Activated T-cell treated with anti-CD3 and anti-CD28 coated beads, Interleukin-2, amount 50 U/mL, for 72 hours (primary cell): ENCODE measurements at regions not wholly inside any gene's neighbourhood (a gene's known extent, or its start where the extent isn't known, plus 50 kb on each side); places are given as distances from the start of the nearest gene placed in this dataset.
A peak's percentile ranks its signal among the peaks of the same experiment; 100 is the strongest.

Source experiments
- ATAC-seq, 2 donors: fragments of 150-1000 bp; cut with Tn5 transposase; replicated peaks in 1 of 2; 2 replicates each; pipeline ENCODE4 v1.10.0; 2021; ENCODE audit warnings: moderate library complexity in 2 of 2, mild to moderate bottlenecking in 1 of 2
- DNase-seq, 2 donors: peaks; one replicate each; pipeline ENCODE4 v3.0.0; 2021 to 2022; ENCODE audit warnings: mixed read lengths in 1 of 2
- H3K27ac Mint-ChIP-seq: one replicate; pipeline ENCODE4 v1.8.0; 2022; ENCODE audit warnings: mild to moderate bottlenecking, moderate library complexity, mixed read lengths
- H3K27me3 Mint-ChIP-seq: one replicate; pipeline ENCODE4 v1.8.0; 2022; ENCODE audit warnings: low read depth, mixed read lengths
- H3K36me3 Mint-ChIP-seq, 2 donors: one replicate each; pipeline ENCODE4 v1.8.0; 2022; ENCODE audit warnings: mixed read lengths in 2 of 2, mild to moderate bottlenecking in 1 of 2; ENCODE audit not compliant: insufficient read depth in 2 of 2
- H3K4me1 Mint-ChIP-seq: one replicate; pipeline ENCODE4 v1.8.0; 2022; ENCODE audit warnings: low read depth, mixed read lengths
- H3K4me3 Mint-ChIP-seq, 2 donors: one replicate each; pipeline ENCODE4 v1.8.0; 2022; ENCODE audit warnings: mild to moderate bottlenecking in 2 of 2, mixed read lengths in 2 of 2, moderate library complexity in 2 of 2
- H3K9me3 Mint-ChIP-seq, 2 donors: one replicate each; pipeline ENCODE4 v1.8.0; 2022; ENCODE audit warnings: mixed read lengths in 2 of 2

GRCh38 chr2:43050866-43051265 is 175.5 kb downstream of the ZFP36L2 start:
- Mint-ChIP-seq H3K4me1 (peaks cover 39% of the 10 kb centered on the region), H3K36me3 (no peaks in the 10 kb centered on the region), H3K27me3 (no peaks in the 10 kb centered on the region), H3K4me3 (no peak overlapping the region), H3K27ac (no peak overlapping the region), H3K9me3 (no peaks in the 10 kb centered on the region)
- no peak for DNase-seq
- ATAC-seq: no peak

- DNase-seq (no peak), ATAC-seq (no peak)
- Mint-ChIP-seq H3K4me1 (peaks cover 39% of the 10 kb centered on the region), H3K36me3 (no peaks in the 10 kb centered on the region), H3K27me3 (no peaks in the 10 kb centered on the region), H3K9me3 (no peaks in the 10 kb centered on the region), H3K4me3 (no peak overlapping the region), H3K27ac (no peak overlapping the region)
Measured at GRCh38 chr2:43049836-43050801, 176.3 kb downstream of the ZFP36L2 start.

GRCh38 chr2:43047187-43047780 is 179.1 kb downstream of the ZFP36L2 start:
- no peaks in the 10 kb centered on the region for H3K27me3 Mint-ChIP-seq
- no peaks in the 10 kb centered on the region for H3K36me3 Mint-ChIP-seq
- DNase-seq (no peak), ATAC-seq (peak; percentile 47 to 48)
- peak overlapping the region in 1 of 2 donors; percentile 36 for H3K4me3 Mint-ChIP-seq
- H3K27ac Mint-ChIP-seq: no peak overlapping the region
- H3K9me3 Mint-ChIP-seq: no peaks in the 10 kb centered on the region
- H3K4me1 Mint-ChIP-seq: peaks cover 38% of the 10 kb centered on the region

GRCh38 chr2:43045866-43046265 is 180.5 kb downstream of the ZFP36L2 start:
- Mint-ChIP-seq H3K4me3 (no peak overlapping the region), H3K36me3 (no peaks in the 10 kb centered on the region), H3K4me1 (peaks cover 24% of the 10 kb centered on the region), H3K27ac (no peak overlapping the region), H3K27me3 (no peaks in the 10 kb centered on the region), H3K9me3 (no peaks in the 10 kb centered on the region)
- ATAC-seq (no peak), DNase-seq (no peak)

GRCh38 chr2:43044093-43044681 is 182.2 kb downstream of the ZFP36L2 start:
- H3K9me3 Mint-ChIP-seq: no peaks in the 10 kb centered on the region

GRCh38 chr2:43043553-43043870 is 182.9 kb downstream of the ZFP36L2 start:
- DNase-seq (no peak), ATAC-seq (no peak)
- H3K4me1 Mint-ChIP-seq: peaks cover 26% of the 10 kb centered on the region
- no peaks in the 10 kb centered on the region for H3K36me3 Mint-ChIP-seq
- H3K27ac Mint-ChIP-seq: no peak overlapping the region
- no peaks in the 10 kb centered on the region for H3K9me3 Mint-ChIP-seq
- no peak overlapping the region for H3K4me3 Mint-ChIP-seq
- H3K27me3 Mint-ChIP-seq: no peaks in the 10 kb centered on the region

More at GRCh38 chr2:43044093-43044681, 182.2 kb downstream of the ZFP36L2 start:
- Mint-ChIP-seq H3K4me3 (no peak overlapping the region), H3K4me1 (peaks cover 26% of the 10 kb centered on the region), H3K36me3 (no peaks in the 10 kb centered on the region), H3K27ac (no peak overlapping the region), H3K27me3 (no peaks in the 10 kb centered on the region)
- DNase-seq (no peak), ATAC-seq (no peak)

GRCh38 chr2:43041661-43042360 is 184.6 kb downstream of the ZFP36L2 start:
- no peaks in the 10 kb centered on the region for H3K9me3 Mint-ChIP-seq
- ATAC-seq (no peak), DNase-seq (no peak)
- H3K4me3 Mint-ChIP-seq: no peak overlapping the region
- no peaks in the 10 kb centered on the region for H3K36me3 Mint-ChIP-seq
- no peak overlapping the region for H3K27ac Mint-ChIP-seq
- no peaks in the 10 kb centered on the region for H3K27me3 Mint-ChIP-seq
- H3K4me1 Mint-ChIP-seq: peaks cover 16% of the 10 kb centered on the region

GRCh38 chr2:43041173-43041591 is 185.2 kb downstream of the ZFP36L2 start:
- H3K27me3 Mint-ChIP-seq: no peaks in the 10 kb centered on the region
- peaks cover 11% of the 10 kb centered on the region for H3K4me1 Mint-ChIP-seq
- no peak for DNase-seq

GRCh38 chr2:43040084-43040854 is 186.1 kb downstream of the ZFP36L2 start:
- peak; percentile 66 to 77 for ATAC-seq
- Mint-ChIP-seq H3K4me3 (no peak overlapping the region), H3K9me3 (no peaks in the 10 kb centered on the region), H3K27me3 (no peaks in the 10 kb centered on the region), H3K27ac (no peak overlapping the region), H3K36me3 (no peaks in the 10 kb centered on the region), H3K4me1 (peaks cover 11% of the 10 kb centered on the region)
- no peak for DNase-seq

More at GRCh38 chr2:43041173-43041591, 185.2 kb downstream of the ZFP36L2 start:
- no peaks in the 10 kb centered on the region for H3K9me3 Mint-ChIP-seq
- no peak overlapping the region for H3K4me3 Mint-ChIP-seq
- H3K27ac Mint-ChIP-seq: no peak overlapping the region
- no peaks in the 10 kb centered on the region for H3K36me3 Mint-ChIP-seq
- ATAC-seq: no peak

- Mint-ChIP-seq H3K27ac (no peak overlapping the region), H3K4me3 (no peak overlapping the region), H3K36me3 (no peaks in the 10 kb centered on the region), H3K9me3 (no peaks in the 10 kb centered on the region), H3K4me1 (peaks cover 11% of the 10 kb centered on the region), H3K27me3 (no peaks in the 10 kb centered on the region)
- ATAC-seq: no peak
- DNase-seq: no peak
Measured at GRCh38 chr2:43039376-43040080, 186.9 kb downstream of the ZFP36L2 start.

GRCh38 chr2:43038696-43039094 is 187.7 kb downstream of the ZFP36L2 start:
- no peak for ATAC-seq
- H3K9me3 Mint-ChIP-seq: no peaks in the 10 kb centered on the region
- H3K27ac Mint-ChIP-seq: no peak overlapping the region
- DNase-seq: no peak
- H3K27me3 Mint-ChIP-seq: no peaks in the 10 kb centered on the region
- no peaks in the 10 kb centered on the region for H3K36me3 Mint-ChIP-seq
- no peak overlapping the region for H3K4me3 Mint-ChIP-seq
- peaks cover 11% of the 10 kb centered on the region for H3K4me1 Mint-ChIP-seq
